PC-3 (cell line): ENCODE measurements at regions not wholly inside any gene's neighbourhood (a gene's known extent, or its start where the extent isn't known, plus 50 kb on each side); places are given as distances from the start of the nearest gene placed in this dataset.

ENCODE experiments used
- ATAC-seq: fragments of 200-7000 bp; cut with Tn5 transposase; 2 replicates; pipeline ENCODE4 v1.9.1; 2020; ENCODE audit warnings: mild to moderate bottlenecking, moderate library complexity
- BruUV-seq: library from RNA; stranded (reverse); fragments of 400-500 nt; replicated peaks from 2 replicates; lab custom pipeline; 2021; lab: Mats Ljungman, UMichigan
- CTCF ChIA-PET: fragments of 300-600 bp; sonication (Branson Sonifier 250); formaldehyde crosslinking; loops from one replicate; lab custom pipeline; 2022; ENCODE audit warnings: antibody characterized with exemption; lab: Charles Lee
- POLR2A ChIA-PET: fragments of 300-600 bp; sonication (Branson Sonifier 250); formaldehyde crosslinking; loops from one replicate; lab custom pipeline; 2022; ENCODE audit warnings: antibody characterized with exemption; ENCODE audit not compliant: unreplicated experiment; lab: Charles Lee
- DNase-seq: peaks from one replicate; pipeline ENCODE4 v3.0.0-alpha.2; 2015
- H2AFZ ChIP-seq: fragments of 300-600 bp; sonication (generic); 2 replicates; pipeline ENCODE4 v1.6.0; 2016; ENCODE audit warnings: antibody characterized with exemption, low read length
- H3F3A ChIP-seq: fragments of 300-600 bp; sonication (generic); one replicate; pipeline ENCODE4 v1.6.0; 2017; ENCODE audit warnings: antibody characterized with exemption, low read length, control low read depth, mild to moderate bottlenecking; ENCODE audit not compliant: unreplicated experiment
- H3K27ac ChIP-seq: fragments of 300-600 bp; sonication (generic); 2 replicates; pipeline ENCODE4 v1.5.1; 2016; ENCODE audit warnings: mild to moderate bottlenecking, low read length
- H3K27me3 ChIP-seq: fragments of 300-600 bp; sonication (generic); 2 replicates; pipeline ENCODE4 v1.6.1; 2016; ENCODE audit warnings: low read length, mixed read lengths
- H3K36me3 ChIP-seq: fragments of 300-600 bp; sonication (generic); 2 replicates; pipeline ENCODE4 v1.6.1; 2016; ENCODE audit warnings: low read depth, mixed run types, low read length, mixed read lengths
- H3K4me1 ChIP-seq: fragments of 300-600 bp; sonication (generic); 2 replicates; pipeline ENCODE4 v1.5.1; 2016; ENCODE audit warnings: low read length; ENCODE audit not compliant: insufficient read depth
- H3K4me2 ChIP-seq: fragments of 300-600 bp; sonication (generic); 2 replicates; pipeline ENCODE4 v1.6.0; 2016; ENCODE audit warnings: low read length
- H3K4me3 ChIP-seq: fragments of 300-600 bp; sonication (generic); 2 replicates; pipeline ENCODE4 v1.5.1; 2016; ENCODE audit warnings: mild to moderate bottlenecking, low read length, mixed read lengths
- H3K79me2 ChIP-seq: fragments of 300-600 bp; sonication (generic); 2 replicates; pipeline ENCODE4 v1.6.1; 2017; ENCODE audit warnings: low read length, mixed read lengths
- H3K9ac ChIP-seq: fragments of 300-600 bp; sonication (generic); 2 replicates; pipeline ENCODE4 v1.6.0; 2016; ENCODE audit warnings: mild to moderate bottlenecking, low read length
- H3K9me2 ChIP-seq: fragments of 300-600 bp; sonication (generic); replicated peaks from 2 replicates; pipeline ENCODE4 v1.6.1; 2016; ENCODE audit warnings: mixed run types, low read length, mixed read lengths
- H3K9me3 ChIP-seq: fragments of 300-600 bp; sonication (generic); 2 replicates; pipeline ENCODE4 v1.6.1; 2016; ENCODE audit warnings: low read length, mixed read lengths
- H4K20me1 ChIP-seq: fragments of 300-600 bp; sonication (generic); 2 replicates; pipeline ENCODE4 v1.6.1; 2016; ENCODE audit warnings: low read length, mixed read lengths
- EZH2 ChIP-seq: fragments of 300-600 bp; sonication (generic); IDR thresholded peaks from one replicate; pipeline ENCODE4 v1.6.1; 2017; ENCODE audit warnings: antibody characterized with exemption, mild to moderate bottlenecking, low read length; ENCODE audit not compliant: unreplicated experiment
- EZH2phosphoT487 ChIP-seq: fragments of 300-600 bp; sonication (generic); IDR thresholded peaks from 2 replicates; pipeline ENCODE4 v1.6.1; 2018; ENCODE audit warnings: mild to moderate bottlenecking, antibody characterized with exemption, low read length, borderline replicate concordance
- intact Hi-C: fragments of 100-400 bp; cut with micrococcal nuclease; formaldehyde crosslinking; loops from 2 replicates; pipeline ENCODE4 v1.9.0; 2023
- TF ChIP-seq, protein P1 (sequence below): fragments of 300-600 bp; sonication (generic); conservative IDR thresholded peaks from 2 replicates; pipeline ENCODE4 v1.5.1; 2017; ENCODE audit warnings: antibody characterized with exemption, low read depth, mild to moderate bottlenecking, low read length

DNA sequence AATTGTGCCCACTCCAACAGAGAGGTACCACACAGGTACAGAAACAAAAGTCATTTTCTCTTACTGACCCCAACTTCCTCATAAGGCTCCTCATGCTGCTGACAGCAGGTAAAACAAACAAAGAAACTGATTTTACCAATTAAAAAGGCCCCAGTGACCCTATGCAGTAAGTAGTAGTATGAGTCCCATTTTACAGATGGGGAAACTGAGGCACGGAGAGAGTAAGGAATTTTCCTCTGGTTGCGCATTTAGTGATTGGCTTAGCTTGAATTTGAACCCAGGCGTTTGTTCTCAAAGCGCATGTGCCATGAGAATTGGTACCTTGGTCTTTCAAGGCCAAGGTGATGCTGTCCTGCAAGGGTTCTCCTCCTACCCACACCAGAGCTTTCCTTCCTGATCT lies 66.1 kb upstream of the ZBTB40 start:
- CTCF ChIA-PET, result no interaction called here
- H2AFZ ChIP-seq, result no peak overlapping the region
- POLR2A ChIA-PET, result no interaction called here

DNA sequence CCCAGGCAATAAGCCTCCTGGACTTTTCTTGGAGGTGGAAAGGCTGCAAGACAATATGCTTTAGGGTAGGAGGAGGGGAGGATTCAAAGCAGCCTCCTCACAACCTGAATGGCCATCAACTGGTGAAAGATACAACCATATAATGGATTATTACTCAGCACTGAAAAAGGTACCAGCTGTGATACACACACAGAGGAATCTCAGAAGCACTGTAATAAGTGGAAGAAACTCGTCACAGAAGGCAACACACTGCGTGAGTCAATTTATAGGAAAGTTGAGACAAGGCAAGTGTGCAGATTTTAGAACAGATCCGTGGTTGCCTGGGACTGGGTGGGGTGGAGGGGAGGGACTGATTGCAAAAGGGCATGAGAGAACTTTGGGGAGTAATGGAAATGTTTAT lies 64.9 kb upstream of the ZBTB40 start:
- no peaks in the 10 kb centered on the region for H3K79me2 ChIP-seq
- intact Hi-C loops, result no loop called here
- BruUV-seq, result no TSS peak
- H4K20me1 ChIP-seq, result no peaks in the 10 kb centered on the region
- H3K27ac ChIP-seq, result no peak overlapping the region
- no peak overlapping the region for H2AFZ ChIP-seq
- ATAC-seq, result no peak
- no peaks in the 10 kb centered on the region for H3K36me3 ChIP-seq
- H3K27me3 ChIP-seq, result peaks cover 6% of the 10 kb centered on the region; the same call in 1 of the 2 replicates
- H3K4me2 ChIP-seq, result no peak overlapping the region
- DNase-seq, result no peak
- CTCF ChIA-PET, result no interaction called here
- H3K4me3 ChIP-seq, result no peak overlapping the region
- no peaks in the 10 kb centered on the region for H3K9me2 ChIP-seq
- no peaks in the 10 kb centered on the region; the same call in 1 of the 2 replicates for H3K4me1 ChIP-seq
- POLR2A ChIA-PET, result no interaction called here
- H3K9ac ChIP-seq, result no peak overlapping the region
- no peaks in the 10 kb centered on the region; the same call in 1 of the 2 replicates for H3K9me3 ChIP-seq
- TF ChIP-seq, protein P1, sequence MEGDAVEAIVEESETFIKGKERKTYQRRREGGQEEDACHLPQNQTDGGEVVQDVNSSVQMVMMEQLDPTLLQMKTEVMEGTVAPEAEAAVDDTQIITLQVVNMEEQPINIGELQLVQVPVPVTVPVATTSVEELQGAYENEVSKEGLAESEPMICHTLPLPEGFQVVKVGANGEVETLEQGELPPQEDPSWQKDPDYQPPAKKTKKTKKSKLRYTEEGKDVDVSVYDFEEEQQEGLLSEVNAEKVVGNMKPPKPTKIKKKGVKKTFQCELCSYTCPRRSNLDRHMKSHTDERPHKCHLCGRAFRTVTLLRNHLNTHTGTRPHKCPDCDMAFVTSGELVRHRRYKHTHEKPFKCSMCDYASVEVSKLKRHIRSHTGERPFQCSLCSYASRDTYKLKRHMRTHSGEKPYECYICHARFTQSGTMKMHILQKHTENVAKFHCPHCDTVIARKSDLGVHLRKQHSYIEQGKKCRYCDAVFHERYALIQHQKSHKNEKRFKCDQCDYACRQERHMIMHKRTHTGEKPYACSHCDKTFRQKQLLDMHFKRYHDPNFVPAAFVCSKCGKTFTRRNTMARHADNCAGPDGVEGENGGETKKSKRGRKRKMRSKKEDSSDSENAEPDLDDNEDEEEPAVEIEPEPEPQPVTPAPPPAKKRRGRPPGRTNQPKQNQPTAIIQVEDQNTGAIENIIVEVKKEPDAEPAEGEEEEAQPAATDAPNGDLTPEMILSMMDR, result no peak
- no peak for TF ChIP-seq EZH2
- TF ChIP-seq EZH2phosphoT487, result no peak
- H3F3A ChIP-seq, result no peaks in the 10 kb centered on the region

More for the DNA sequence above, 66.1 kb upstream of the ZBTB40 start:
- ATAC-seq, result no peak
- Histone ChIP-seq H3K9ac (no peak overlapping the region), H3K9me3 (no peaks in the 10 kb centered on the region; the same call in 1 of the 2 replicates), H3K9me2 (no peaks in the 10 kb centered on the region), H3K4me1 (peaks cover 4% of the 10 kb centered on the region), H3K79me2 (no peaks in the 10 kb centered on the region), H3K36me3 (no peaks in the 10 kb centered on the region), H3F3A (no peaks in the 10 kb centered on the region), H4K20me1 (no peaks in the 10 kb centered on the region), H3K27ac (no peak overlapping the region), H3K27me3 (peaks cover 6% of the 10 kb centered on the region; the same call in 1 of the 2 replicates), H3K4me2 (no peak overlapping the region), H3K4me3 (no peak overlapping the region)
- intact Hi-C loops, result no loop called here
- no peak for DNase-seq
- no TSS peak for BruUV-seq
- TF ChIP-seq, protein P1, result no peak
- TF ChIP-seq EZH2phosphoT487, result no peak
- no peak for TF ChIP-seq EZH2

DNA sequence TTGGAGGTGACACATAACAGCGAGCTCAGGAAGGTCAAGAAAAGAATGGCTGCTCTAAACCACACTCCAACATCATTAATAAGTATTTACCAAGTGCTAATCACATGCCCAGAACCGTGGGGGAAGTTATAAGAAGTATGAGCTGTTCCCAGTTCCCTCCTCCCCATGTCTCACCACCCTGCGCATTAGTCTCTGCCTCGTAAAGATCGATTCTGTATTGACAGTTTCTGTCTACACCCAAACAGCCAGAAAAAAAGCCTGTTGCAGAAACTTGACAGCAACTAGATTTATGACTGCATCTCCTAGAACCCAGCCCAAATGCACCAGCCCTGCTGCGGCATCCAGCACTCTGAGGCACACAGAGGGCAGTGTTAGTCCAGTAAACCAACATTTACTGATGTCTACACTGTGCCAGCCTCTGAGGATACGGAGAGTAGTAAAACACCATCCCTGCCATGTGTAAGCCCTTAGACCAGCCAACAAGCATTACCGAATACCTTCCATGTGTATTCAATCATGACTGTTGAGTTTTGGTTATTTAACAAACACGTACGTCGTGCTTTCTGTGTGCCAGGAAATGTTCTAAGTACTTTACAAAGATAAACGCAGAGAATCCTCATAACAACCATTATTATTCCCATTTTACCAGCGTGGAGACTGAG lies 63.6 kb upstream of the ZBTB40 start:
- H3K79me2 ChIP-seq, result no peaks in the 10 kb centered on the region
- no peaks in the 10 kb centered on the region for H3K9me3 ChIP-seq
- DNase-seq (peak; percentile 30), ATAC-seq (peak; percentile 80)
- no peak overlapping the region for H2AFZ ChIP-seq
- no peaks in the 10 kb centered on the region for H3K36me3 ChIP-seq
- CTCF ChIA-PET, result no interaction called here
- no peaks in the 10 kb centered on the region for H4K20me1 ChIP-seq
- H3K4me1 ChIP-seq, result no peaks in the 10 kb centered on the region; the same call in 1 of the 2 replicates
- H3K27ac ChIP-seq, result no peak overlapping the region
- H3K27me3 ChIP-seq, result peaks cover 6% of the 10 kb centered on the region; the same call in 1 of the 2 replicates
- H3K9me2 ChIP-seq, result no peaks in the 10 kb centered on the region
- intact Hi-C loops, result no loop called here
- peak overlapping the region; percentile 36 for H3K4me2 ChIP-seq
- H3K4me3 ChIP-seq, result no peak overlapping the region
- BruUV-seq, result no TSS peak
- H3K9ac ChIP-seq, result no peak overlapping the region
- TF ChIP-seq, protein P1, result 0 out of 2 replicates have a peak, but pooled peaks have one; percentile 13
- TF ChIP-seq EZH2, result no peak
- no peak for TF ChIP-seq EZH2phosphoT487
- POLR2A ChIA-PET, result no interaction called here
- H3F3A ChIP-seq, result no peaks in the 10 kb centered on the region
